Prostate gland (tissue), 2 donors: ENCODE measurements at regions not wholly inside any gene's neighbourhood (a gene's known extent, or its start where the extent isn't known, plus 50 kb on each side); places are given as distances from the start of the nearest gene placed in this dataset.

ENCODE experiments used
- CTCF ChIP-seq, 4 experiments: fragments of 200-600 bp in 2 of 4; fragments of 450-650 bp in 2 of 4; sonication (generic) in 2 of 4; IDR thresholded peaks; 1 replicate in 3 of 4; 2 replicates in 1 of 4; pipeline ENCODE4 v1.5.1; 2016 to 2019; ENCODE audit warnings: antibody characterized with exemption in 4 of 4, mild to moderate bottlenecking in 2 of 4, moderate library complexity in 2 of 4
- POLR2A ChIP-seq: fragments of 450-650 bp; IDR thresholded peaks from one replicate; pipeline ENCODE4 v1.6.1; 2016; ENCODE audit warnings: antibody characterized with exemption, mild to moderate bottlenecking
- POLR2AphosphoS5 ChIP-seq: sonication (generic); formaldehyde crosslinking; IDR thresholded peaks from one replicate; pipeline ENCODE4 v1.6.1; 2017; ENCODE audit warnings: antibody characterized with exemption

GRCh38 chr5:1687301-1687970 is 112.2 kb downstream of the MRPL36 start:
- TF ChIP-seq CTCF (IDR thresholded peaks at IDR 0.05) (no peak), POLR2AphosphoS5 (no peak), POLR2A (no peak)
